Middle frontal gyrus (tissue), 1 donor: ENCODE measurements at regions not wholly inside any gene's neighbourhood (a gene's known extent, or its start where the extent isn't known, plus 50 kb on each side); places are given as distances from the start of the nearest gene placed in this dataset.
"Not testable (repeated sequence)": the region's sequence is repeated elsewhere in the genome, so short reads cannot be mapped to it uniquely, and the experiment has no call there.

Experiments used
- DNase-seq: peaks from one replicate; pipeline ENCODE4 v3.0.0-alpha.2; 2015; ENCODE audit warnings: low spot score; ENCODE audit errors: extremely low spot score

GRCh38 chr3:35216501-35217266 lies 422.6 kb upstream of the ARPP21 start:
- no peak for DNase-seq

GRCh38 chr3:35223632-35224394 lies 415.5 kb upstream of the ARPP21 start:
- DNase-seq: no peak

- no peak for DNase-seq
Observed at GRCh38 chr3:35224565-35225295, 414.6 kb upstream of the ARPP21 start.

DNA sequence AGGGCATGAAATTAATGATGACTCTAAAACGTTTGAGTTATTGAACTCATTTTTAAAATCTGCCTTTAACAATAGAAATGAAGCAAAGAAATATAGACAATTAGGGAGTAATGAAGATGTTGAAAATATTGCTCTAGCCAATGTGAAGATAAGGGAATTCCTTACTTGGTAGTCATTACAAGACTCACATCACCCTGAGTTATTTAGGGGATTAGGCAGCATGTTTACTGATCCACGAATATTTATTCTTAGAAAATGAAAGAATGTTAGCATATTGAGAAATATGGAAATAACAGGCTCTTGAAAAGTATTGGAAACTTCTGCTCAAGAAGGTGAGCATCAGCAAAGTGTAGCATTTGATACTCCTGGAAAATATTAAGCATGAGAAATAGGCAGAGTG lies 398.1 kb upstream of the ARPP21 start:
- DNase-seq: no peak

- DNase-seq: no peak
Observed at GRCh38 chr3:35254917-35255316, 384.4 kb upstream of the ARPP21 start.

- no peak for DNase-seq
Observed at GRCh38 chr3:35257641-35258040, 381.7 kb upstream of the ARPP21 start.

DNA sequence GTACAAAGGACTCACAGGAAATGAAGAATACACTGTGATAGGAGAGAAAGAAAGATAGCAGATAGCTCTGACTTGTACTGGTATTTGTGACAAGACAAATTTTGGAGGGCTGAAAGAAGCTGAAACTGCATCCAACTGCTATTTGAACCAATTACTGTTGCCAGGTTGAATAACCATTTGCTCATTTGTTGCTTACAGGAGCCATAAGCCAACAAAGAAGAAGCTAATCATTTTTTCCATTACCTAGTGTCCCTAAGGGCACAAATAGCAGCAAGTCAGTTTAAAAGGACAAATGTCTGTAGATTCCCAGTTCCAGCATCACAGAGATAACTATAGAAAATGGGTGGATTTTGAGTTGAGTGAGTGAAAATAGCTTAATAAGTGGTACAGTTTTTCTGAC lies 376.9 kb upstream of the ARPP21 start:
- DNase-seq: no peak

GRCh38 chr3:35263477-35263876 lies 375.8 kb upstream of the ARPP21 start:
- DNase-seq: no peak

DNA sequence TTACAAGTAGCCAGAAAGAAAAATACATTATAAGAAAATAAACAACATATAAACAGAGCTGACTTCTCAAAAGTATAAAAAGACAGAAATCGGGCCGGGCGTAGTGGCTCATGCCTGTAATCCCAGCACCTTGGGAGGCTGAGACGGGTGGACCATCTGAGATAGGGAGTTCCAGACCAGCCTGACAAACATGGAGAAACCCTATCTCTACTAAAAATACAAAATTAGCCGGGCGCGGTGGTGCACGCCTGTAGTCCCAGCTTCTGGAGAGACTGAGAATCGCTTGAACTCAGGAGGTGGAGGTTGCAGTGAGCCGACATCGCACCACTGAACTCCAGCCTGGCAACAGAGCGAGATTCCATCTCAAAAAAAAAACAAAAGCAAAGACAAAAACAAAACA lies 373.3 kb upstream of the ARPP21 start:
- not testable (repeated sequence) for DNase-seq

GRCh38 chr3:35275768-35276167 lies 363.6 kb upstream of the ARPP21 start:
- no peak for DNase-seq

DNA sequence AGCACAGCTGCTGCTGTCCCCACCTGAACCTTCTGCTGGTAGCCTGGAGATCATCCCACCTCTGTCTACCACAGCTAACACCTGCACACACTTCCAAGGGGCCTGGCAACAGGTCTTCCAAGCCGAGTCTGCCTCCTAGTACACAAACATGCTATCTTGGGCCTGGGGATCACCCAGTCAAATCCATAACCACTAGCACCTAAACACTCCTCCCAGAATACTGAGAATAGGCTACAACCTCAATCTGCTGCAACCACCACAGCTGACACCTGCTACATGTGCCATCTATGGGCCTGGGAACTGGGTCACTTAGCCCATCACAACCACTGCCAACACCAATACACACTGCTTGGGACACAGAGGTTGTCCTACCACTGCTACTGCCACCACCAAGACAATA lies 362.8 kb upstream of the ARPP21 start:
- DNase-seq: no peak

DNA sequence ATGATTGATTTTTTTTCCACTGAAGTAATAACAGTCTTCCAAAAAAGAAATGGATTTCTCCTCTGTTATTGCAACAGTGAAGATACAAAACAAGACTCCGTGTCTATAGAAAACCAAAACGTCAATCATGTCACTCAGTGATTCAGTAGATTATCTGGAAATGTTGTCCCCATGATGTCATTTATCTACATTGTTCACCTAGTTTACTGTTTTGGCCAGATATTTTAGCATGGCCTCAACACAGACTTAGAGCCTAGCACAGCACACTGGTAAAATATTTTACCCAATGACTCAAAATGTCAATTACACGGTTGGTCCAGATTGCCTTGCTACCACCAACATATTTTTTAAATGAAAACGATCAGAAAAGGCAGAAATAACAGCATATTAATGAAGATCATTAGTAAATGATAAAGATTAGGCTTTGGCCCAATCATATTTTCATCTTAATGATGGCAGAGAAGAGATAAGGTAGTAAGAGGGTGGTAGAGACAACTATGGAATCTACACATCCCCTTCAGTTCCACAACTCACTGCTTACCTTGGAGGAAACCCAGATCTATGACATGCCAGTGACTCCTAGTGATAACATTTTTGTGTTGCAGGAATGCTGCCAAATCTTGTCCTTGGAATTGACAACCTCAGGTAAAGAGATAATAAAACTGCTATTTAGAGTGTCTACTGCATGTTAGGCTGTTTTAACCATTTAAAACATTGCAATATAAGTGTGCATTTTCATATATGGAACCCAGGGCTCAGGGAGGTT lies 347.7 kb upstream of the ARPP21 start:
- no peak for DNase-seq

- DNase-seq: no peak
Observed at GRCh38 chr3:35292568-35292967, 346.8 kb upstream of the ARPP21 start.

DNA sequence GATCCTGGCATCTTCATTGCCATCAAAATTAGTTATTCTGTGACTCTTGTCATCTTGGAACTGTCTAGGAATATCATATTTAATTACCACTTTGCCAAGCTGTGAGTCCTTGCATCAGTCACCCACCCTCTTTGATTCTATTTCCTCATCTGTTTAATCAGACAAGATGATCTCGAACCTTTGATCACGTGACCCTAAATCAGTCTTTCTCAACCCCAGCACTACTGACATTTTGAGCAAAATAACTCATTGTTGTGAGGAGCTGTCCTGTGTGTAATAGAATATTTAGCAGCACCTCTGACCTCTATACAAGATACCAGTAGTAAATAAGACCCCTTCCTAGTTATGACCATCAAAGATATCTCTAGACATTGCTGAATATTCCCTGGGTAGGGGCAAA lies 343.4 kb upstream of the ARPP21 start:
- no peak for DNase-seq

- no peak for DNase-seq
Observed at GRCh38 chr3:35296533-35296932, 342.8 kb upstream of the ARPP21 start.

DNA sequence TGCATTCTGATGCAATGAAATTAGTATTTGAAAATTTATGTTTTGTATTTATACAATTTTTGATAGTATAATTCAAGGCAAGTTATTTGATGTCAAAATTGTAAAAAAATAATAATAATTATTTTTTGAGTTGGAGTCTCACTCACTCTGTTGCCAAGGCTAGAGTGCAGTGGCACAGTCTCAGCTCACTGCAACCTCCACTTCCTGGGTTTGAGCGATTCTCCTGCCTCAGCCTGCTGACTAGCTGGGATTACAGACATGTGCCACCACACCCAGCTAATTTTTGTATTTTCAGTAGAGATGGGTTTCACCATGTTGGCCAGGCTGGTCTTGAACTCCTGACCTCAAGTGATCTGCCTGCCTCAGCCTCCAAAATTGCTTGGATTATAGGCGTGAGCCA lies 342.4 kb upstream of the ARPP21 start:
- DNase-seq: not testable (repeated sequence)

GRCh38 chr3:35305406-35305805 lies 333.9 kb upstream of the ARPP21 start:
- no peak for DNase-seq

DNA sequence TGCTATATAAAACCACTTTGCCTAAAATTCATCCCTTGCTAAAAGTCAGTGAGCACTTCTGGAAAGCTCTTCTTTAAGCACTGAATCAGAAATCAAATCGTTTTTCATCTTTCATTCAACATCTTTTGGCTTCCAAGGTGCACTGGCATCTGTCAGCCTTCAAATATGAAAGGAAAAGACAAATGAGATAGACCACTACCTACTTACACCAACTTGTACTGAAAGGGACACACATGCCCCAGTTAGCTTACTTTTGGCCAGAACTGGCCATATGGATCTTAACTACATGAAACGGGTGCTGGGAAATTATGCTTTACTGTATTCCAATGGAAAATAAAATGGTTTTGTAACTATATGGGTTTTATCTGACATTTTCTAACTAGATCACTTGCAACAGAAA lies 332.0 kb upstream of the ARPP21 start:
- no peak for DNase-seq

GRCh38 chr3:35316841-35317240 lies 322.5 kb upstream of the ARPP21 start:
- DNase-seq: not testable (repeated sequence)

GRCh38 chr3:35320646-35321407 lies 318.5 kb upstream of the ARPP21 start:
- DNase-seq: no peak

GRCh38 chr3:35322070-35322469 lies 317.3 kb upstream of the ARPP21 start:
- no peak for DNase-seq
